Panc1 (cell line): ENCODE measurements at regions not wholly inside any gene's neighbourhood (a gene's known extent, or its start where the extent isn't known, plus 50 kb on each side); places are given as distances from the start of the nearest gene placed in this dataset.

Experiments used
- CTCF ChIP-seq: fragments of 450-650 bp; IDR thresholded peaks from 2 replicates; pipeline ENCODE4 v1.5.1; 2017; ENCODE audit warnings: mild to moderate bottlenecking
- SIN3A ChIP-seq: IDR thresholded peaks from 2 replicates; pipeline ENCODE4 v1.6.1; 2012; ENCODE audit warnings: low read depth, mild to moderate bottlenecking, low read length, moderate library complexity, borderline replicate concordance; ENCODE audit not compliant: insufficient read depth
- TCF7L2 ChIP-seq: IDR thresholded peaks from 2 replicates; pipeline ENCODE4 v1.6.1; 2011; ENCODE audit warnings: mild to moderate bottlenecking, low read depth, low read length, inconsistent platforms

- TF ChIP-seq CTCF, result no peak
- TF ChIP-seq TCF7L2, result no peak
- no peak for TF ChIP-seq SIN3A
Observed at GRCh38 chr15:34493001-34493400, 55.4 kb upstream of the GOLGA8A start.
